ENCODE measurements at regions not wholly inside any gene's neighbourhood (a gene's known extent, or its start where the extent isn't known, plus 50 kb on each side); places are given as distances from the start of the nearest gene placed in this dataset.

GRCh38 chr5:145027286-145027685, 807.9 kb downstream of the PRELID2 start (continued):
- no peak for TF ChIP-seq MGA (IDR thresholded peaks at IDR 0.05)
- TF ChIP-seq, protein P1, sequence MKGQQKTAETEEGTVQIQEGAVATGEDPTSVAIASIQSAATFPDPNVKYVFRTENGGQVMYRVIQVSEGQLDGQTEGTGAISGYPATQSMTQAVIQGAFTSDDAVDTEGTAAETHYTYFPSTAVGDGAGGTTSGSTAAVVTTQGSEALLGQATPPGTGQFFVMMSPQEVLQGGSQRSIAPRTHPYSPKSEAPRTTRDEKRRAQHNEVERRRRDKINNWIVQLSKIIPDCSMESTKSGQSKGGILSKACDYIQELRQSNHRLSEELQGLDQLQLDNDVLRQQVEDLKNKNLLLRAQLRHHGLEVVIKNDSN (CRISPR knock-in tag; IDR thresholded peaks at IDR 0.05) = no peak
- no peak for TF ChIP-seq DNMT1 (IDR thresholded peaks at IDR 0.05)
- no peak for TF ChIP-seq SAFB2 (IDR thresholded peaks at IDR 0.05; ENCODE audit: borderline replicate concordance, low read depth, low read length, severe bottlenecking)
- TF ChIP-seq CCNT2 (IDR thresholded peaks at IDR 0.05; ENCODE audit: borderline replicate concordance, extremely low read depth, insufficient read length, low read depth, low read length) = no peak
- no peak for TF ChIP-seq CEBPG (CRISPR knock-in tag; IDR thresholded peaks at IDR 0.05)
- no peak for TF ChIP-seq CEBPG (tag; conservative IDR thresholded peaks at IDR 0.05 in 1 of 2, IDR thresholded peaks at IDR 0.05 in 1 of 2)
- TF ChIP-seq, protein P2, sequence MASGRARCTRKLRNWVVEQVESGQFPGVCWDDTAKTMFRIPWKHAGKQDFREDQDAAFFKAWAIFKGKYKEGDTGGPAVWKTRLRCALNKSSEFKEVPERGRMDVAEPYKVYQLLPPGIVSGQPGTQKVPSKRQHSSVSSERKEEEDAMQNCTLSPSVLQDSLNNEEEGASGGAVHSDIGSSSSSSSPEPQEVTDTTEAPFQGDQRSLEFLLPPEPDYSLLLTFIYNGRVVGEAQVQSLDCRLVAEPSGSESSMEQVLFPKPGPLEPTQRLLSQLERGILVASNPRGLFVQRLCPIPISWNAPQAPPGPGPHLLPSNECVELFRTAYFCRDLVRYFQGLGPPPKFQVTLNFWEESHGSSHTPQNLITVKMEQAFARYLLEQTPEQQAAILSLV (tag; IDR thresholded peaks at IDR 0.05) = no peak
- TF ChIP-seq, protein P3, sequence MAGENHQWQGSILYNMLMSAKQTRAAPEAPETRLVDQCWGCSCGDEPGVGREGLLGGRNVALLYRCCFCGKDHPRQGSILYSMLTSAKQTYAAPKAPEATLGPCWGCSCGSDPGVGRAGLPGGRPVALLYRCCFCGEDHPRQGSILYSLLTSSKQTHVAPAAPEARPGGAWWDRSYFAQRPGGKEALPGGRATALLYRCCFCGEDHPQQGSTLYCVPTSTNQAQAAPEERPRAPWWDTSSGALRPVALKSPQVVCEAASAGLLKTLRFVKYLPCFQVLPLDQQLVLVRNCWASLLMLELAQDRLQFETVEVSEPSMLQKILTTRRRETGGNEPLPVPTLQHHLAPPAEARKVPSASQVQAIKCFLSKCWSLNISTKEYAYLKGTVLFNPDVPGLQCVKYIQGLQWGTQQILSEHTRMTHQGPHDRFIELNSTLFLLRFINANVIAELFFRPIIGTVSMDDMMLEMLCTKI (IDR thresholded peaks at IDR 0.05; ENCODE audit: partially characterized antibody) = no peak
- no peak for TF ChIP-seq FOSL1 (tag; conservative IDR thresholded peaks at IDR 0.05)

Measured in K562 (cell line).